ENCODE measurements at regions not wholly inside any gene's neighbourhood (a gene's known extent, or its start where the extent isn't known, plus 50 kb on each side); places are given as distances from the start of the nearest gene placed in this dataset.
A peak's percentile ranks its signal among the peaks of the same experiment; 100 is the strongest.

GRCh38 chr6:145276756-145277155 lies 458.6 kb downstream of the EPM2A start:
- Histone ChIP-seq H3K27me3 (ENCODE audit: insufficient read depth) (no peaks in the 10 kb centered on the region), H3F3A (replicated peaks; ENCODE audit: low read depth) (no peaks in the 10 kb centered on the region), H3K4me1 (ENCODE audit: insufficient read depth) (no peaks in the 10 kb centered on the region), H3K9me2 (ENCODE audit: insufficient read depth) (no peaks in the 10 kb centered on the region), H3K79me2 (replicated peaks; ENCODE audit: insufficient read depth) (no peaks in the 10 kb centered on the region), H3K4me2 (no peak overlapping the region), H3K27ac (ENCODE audit: low read depth) (no peak overlapping the region), H3K36me3 (ENCODE audit: insufficient read depth) (no peaks in the 10 kb centered on the region), H3K4me3 (no peak overlapping the region), H2AFZ (peak overlapping the region; percentile 83; the same call in 1 of the 2 replicates), H4K20me1 (replicated peaks; ENCODE audit: insufficient read depth) (no peaks in the 10 kb centered on the region)
- DNase-seq (ENCODE audit: low spot score), result no peak
- Mint-ChIP-seq H3K36me3 (ENCODE audit: low read depth) (no peaks in the 10 kb centered on the region), H3K27ac (no peak overlapping the region), H3K4me3 (no peak overlapping the region), H3K4me1 (no peaks in the 10 kb centered on the region; the same call in 1 of the 3 replicates), H3K9me3 (peaks cover 4% of the 10 kb centered on the region; the same call in 1 of the 3 replicates), H3K27me3 (ENCODE audit: insufficient read depth, low read depth, poor library complexity) (no peaks in the 10 kb centered on the region)
- no peak for TF ChIP-seq ZNF331 (CRISPR knock-in tag; IDR thresholded peaks at IDR 0.05; ENCODE audit: low read depth)
- no peak for TF ChIP-seq POLR2AphosphoS5 (IDR thresholded peaks at IDR 0.05; ENCODE audit: low read depth)
- TF ChIP-seq, protein P1, sequence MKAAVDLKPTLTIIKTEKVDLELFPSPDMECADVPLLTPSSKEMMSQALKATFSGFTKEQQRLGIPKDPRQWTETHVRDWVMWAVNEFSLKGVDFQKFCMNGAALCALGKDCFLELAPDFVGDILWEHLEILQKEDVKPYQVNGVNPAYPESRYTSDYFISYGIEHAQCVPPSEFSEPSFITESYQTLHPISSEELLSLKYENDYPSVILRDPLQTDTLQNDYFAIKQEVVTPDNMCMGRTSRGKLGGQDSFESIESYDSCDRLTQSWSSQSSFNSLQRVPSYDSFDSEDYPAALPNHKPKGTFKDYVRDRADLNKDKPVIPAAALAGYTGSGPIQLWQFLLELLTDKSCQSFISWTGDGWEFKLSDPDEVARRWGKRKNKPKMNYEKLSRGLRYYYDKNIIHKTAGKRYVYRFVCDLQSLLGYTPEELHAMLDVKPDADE (IDR thresholded peaks at IDR 0.05), result no peak
- TF ChIP-seq EZH2phosphoT487 (IDR thresholded peaks at IDR 0.05; ENCODE audit: unreplicated experiment), result no peak
- TF ChIP-seq CREB1 (CRISPR knock-in tag; IDR thresholded peaks at IDR 0.05; ENCODE audit: low read depth), result no peak
- ATAC-seq, result no peak

- Histone ChIP-seq H3K27ac (ENCODE audit: low read depth) (no peak overlapping the region), H3K4me3 (no peak overlapping the region), H3K9me2 (ENCODE audit: insufficient read depth) (no peaks in the 10 kb centered on the region), H3K36me3 (ENCODE audit: insufficient read depth) (no peaks in the 10 kb centered on the region), H2AFZ (no peak overlapping the region), H3K79me2 (replicated peaks; ENCODE audit: insufficient read depth) (no peaks in the 10 kb centered on the region), H3K27me3 (ENCODE audit: insufficient read depth) (no peaks in the 10 kb centered on the region), H3K4me2 (no peak overlapping the region), H4K20me1 (replicated peaks; ENCODE audit: insufficient read depth) (no peaks in the 10 kb centered on the region), H3K4me1 (ENCODE audit: insufficient read depth) (no peaks in the 10 kb centered on the region), H3F3A (replicated peaks; ENCODE audit: low read depth) (no peaks in the 10 kb centered on the region)
- Mint-ChIP-seq H3K9me3 (peaks cover 4% of the 10 kb centered on the region; the same call in 1 of the 3 replicates), H3K4me3 (no peak overlapping the region), H3K27ac (no peak overlapping the region), H3K27me3 (ENCODE audit: insufficient read depth, low read depth, poor library complexity) (no peaks in the 10 kb centered on the region), H3K36me3 (ENCODE audit: low read depth) (no peaks in the 10 kb centered on the region), H3K4me1 (no peaks in the 10 kb centered on the region; the same call in 1 of the 3 replicates)
- ATAC-seq (no peak), DNase-seq (ENCODE audit: low spot score) (no peak)
- TF ChIP-seq ZNF114 (CRISPR knock-in tag; IDR thresholded peaks at IDR 0.05), result no peak
- TF ChIP-seq EZH2phosphoT487 (IDR thresholded peaks at IDR 0.05; ENCODE audit: unreplicated experiment), result no peak
- TF ChIP-seq NANOG (IDR thresholded peaks at IDR 0.05; ENCODE audit: borderline replicate concordance), result no peak
- no peak for TF ChIP-seq POLR2AphosphoS5 (IDR thresholded peaks at IDR 0.05; ENCODE audit: low read depth)
- no peak for TF ChIP-seq CREB1 (CRISPR knock-in tag; IDR thresholded peaks at IDR 0.05; ENCODE audit: low read depth)
- TF ChIP-seq REST (IDR thresholded peaks at IDR 0.05; ENCODE audit: unreplicated experiment), result no peak
- TF ChIP-seq STAT1 (IDR thresholded peaks at IDR 0.05; ENCODE audit: unreplicated experiment), result no peak
- TF ChIP-seq, protein P1 (IDR thresholded peaks at IDR 0.05), result no peak
- no peak for TF ChIP-seq ZNF331 (CRISPR knock-in tag; IDR thresholded peaks at IDR 0.05; ENCODE audit: low read depth)
These were observed 457.8 kb downstream of the EPM2A start for GRCh38 chr6:145277358-145278086.

All from GM23338 (cell line).